T-cell (primary cell): ENCODE measurements at regions not wholly inside any gene's neighbourhood (a gene's known extent, or its start where the extent isn't known, plus 50 kb on each side); places are given as distances from the start of the nearest gene placed in this dataset.

Experiments
- ATAC-seq, 4 experiments: fragments of 200-7000 bp in 3 of 4; fragments of 150-1000 bp in 1 of 4; cut with Tn5 transposase; replicated peaks in 1 of 4; 1 replicate in 3 of 4; 2 replicates in 1 of 4; pipeline ENCODE4 v1.10.0; 2021; ENCODE audit warnings: moderate library complexity in 3 of 4, mild to moderate bottlenecking in 2 of 4, moderate number of reproducible peaks in 1 of 4
- CTCF ChIA-PET, 2 donors: fragments of 300-600 bp; sonication (Branson Sonifier 250); formaldehyde crosslinking; loops; one replicate each; lab custom pipeline; 2022; ENCODE audit warnings: antibody characterized with exemption in 2 of 2; lab: Charles Lee
- POLR2A ChIA-PET, 2 donors: fragments of 300-600 bp; sonication (Branson Sonifier 250); formaldehyde crosslinking; loops; one replicate each; lab custom pipeline; 2022; ENCODE audit warnings: antibody characterized with exemption in 2 of 2; lab: Charles Lee
- DNase-seq, 35 experiments: peaks; one replicate each; pipeline versions ENCODE4 v3.0.0 to v3.0.0-alpha.2; 2013 to 2023
- H3K27ac ChIP-seq: one replicate; pipeline ENCODE4 v1.5.1; 2013; ENCODE audit warnings: low read length
- H3K27me3 ChIP-seq, 2 experiments: replicated peaks in 1 of 2; 1 replicate in 1 of 2; 2 replicates in 1 of 2; pipeline versions ENCODE4 v1.6.1 to v1.7.0; 2013; ENCODE audit warnings: low read length in 1 of 2, mixed read lengths in 1 of 2; ENCODE audit not compliant: control insufficient read depth in 2 of 2, insufficient read depth in 2 of 2; ENCODE audit errors: extremely low read depth in 1 of 2
- H3K36me3 ChIP-seq, 2 donors: 1 replicate in 1 of 2; 2 replicates in 1 of 2; pipeline versions ENCODE4 v1.6.1 to v1.7.0; 2013; ENCODE audit warnings: low read length in 1 of 2; ENCODE audit not compliant: control insufficient read depth in 2 of 2, insufficient read depth in 1 of 2; ENCODE audit errors: extremely low read depth in 1 of 2
- H3K4me1 ChIP-seq, 2 experiments: 1 replicate in 1 of 2; 2 replicates in 1 of 2; pipeline versions ENCODE4 v1.6.1 to v1.7.0; 2013; ENCODE audit warnings: low read length in 2 of 2, mixed read lengths in 1 of 2; ENCODE audit not compliant: insufficient read depth in 2 of 2, control insufficient read depth in 1 of 2; ENCODE audit errors: extremely low read depth in 1 of 2
- H3K4me3 ChIP-seq, 2 donors: 1 replicate in 1 of 2; 2 replicates in 1 of 2; pipeline versions ENCODE4 v1.5.1 to v1.7.0; 2013; ENCODE audit warnings: mild to moderate bottlenecking in 2 of 2, low read length in 1 of 2, moderate library complexity in 1 of 2; ENCODE audit not compliant: control insufficient read depth in 1 of 2; ENCODE audit errors: extremely low read depth in 1 of 2
- H3K9me3 ChIP-seq: 2 replicates; pipeline ENCODE4 v1.7.0; 2013
- H3K27ac Mint-ChIP-seq, 2 donors: one replicate each; pipeline ENCODE4 v1.8.0; 2020 to 2021; ENCODE audit warnings: mild to moderate bottlenecking in 2 of 2, mixed read lengths in 2 of 2
- H3K27me3 Mint-ChIP-seq, 2 donors: one replicate each; pipeline ENCODE4 v1.8.0; 2021 to 2022; ENCODE audit warnings: mixed read lengths in 2 of 2
- H3K36me3 Mint-ChIP-seq: one replicate; pipeline ENCODE4 v1.8.0; 2021; ENCODE audit warnings: mixed read lengths
- H3K4me1 Mint-ChIP-seq, 3 donors: one replicate each; pipeline ENCODE4 v1.8.0; 2020 to 2022; ENCODE audit warnings: mixed read lengths in 3 of 3, mild to moderate bottlenecking in 1 of 3
- H3K4me3 Mint-ChIP-seq, 3 donors: one replicate each; pipeline ENCODE4 v1.8.0; 2020 to 2022; ENCODE audit warnings: mild to moderate bottlenecking in 3 of 3, mixed read lengths in 3 of 3, moderate library complexity in 3 of 3
- H3K9me3 Mint-ChIP-seq, 3 donors: one replicate each; pipeline ENCODE4 v1.8.0; 2020 to 2022; ENCODE audit warnings: mixed read lengths in 3 of 3
- WGBS: methylation state at CpG from one replicate; pipeline ENCODE4 v1.1.5; 2013; ENCODE audit warnings: missing lambda C conversion rate; ENCODE audit not compliant: insufficient coverage; 5-methylcytosine and 5-hydroxymethylcytosine counted together

DNA sequence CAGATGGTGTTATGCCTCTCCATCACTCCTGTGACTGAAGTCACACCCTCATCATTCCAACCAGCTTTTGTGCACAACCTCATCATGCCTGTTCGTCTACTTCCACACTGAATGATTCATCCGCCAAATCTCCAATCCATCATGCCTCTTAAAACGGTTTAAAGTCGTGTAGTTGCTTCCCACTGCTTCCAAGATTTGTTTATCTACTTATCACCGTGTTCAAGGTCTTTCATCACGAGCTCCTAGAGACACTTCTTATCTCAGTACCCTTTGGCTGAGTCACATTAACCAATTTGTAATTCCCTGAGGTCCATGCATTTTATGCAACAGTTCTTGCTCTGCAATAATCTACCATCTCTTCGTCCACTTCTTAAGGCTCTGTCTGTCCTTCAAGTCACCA lies 592.3 kb upstream of the ID2 start:
- Histone ChIP-seq H3K4me3 (no peak overlapping the region), H3K27ac (no peak overlapping the region), H3K4me1 (no peaks in the 10 kb centered on the region), H3K9me3 (no peaks in the 10 kb centered on the region), H3K36me3 (no peaks in the 10 kb centered on the region), H3K27me3 (no peaks in the 10 kb centered on the region)
- Mint-ChIP-seq H3K4me1 (no peaks in the 10 kb centered on the region), H3K4me3 (no peak overlapping the region), H3K27me3 (no peaks in the 10 kb centered on the region), H3K27ac (no peak overlapping the region), H3K9me3 (no peaks in the 10 kb centered on the region), H3K36me3 (no peaks in the 10 kb centered on the region)
- no peak for ATAC-seq
- no peak for DNase-seq
- ChIA-PET CTCF (no interaction called here), POLR2A (interaction anchor here in 1 of 2 donors (0.5 kb wide), 1 partner anchor 1070 kb away, joined by 8 read pairs; no protein-coding TSS in a partner anchor)
- WGBS, result 89% methylated on average over 5 of the region's 7 CpGs

DNA sequence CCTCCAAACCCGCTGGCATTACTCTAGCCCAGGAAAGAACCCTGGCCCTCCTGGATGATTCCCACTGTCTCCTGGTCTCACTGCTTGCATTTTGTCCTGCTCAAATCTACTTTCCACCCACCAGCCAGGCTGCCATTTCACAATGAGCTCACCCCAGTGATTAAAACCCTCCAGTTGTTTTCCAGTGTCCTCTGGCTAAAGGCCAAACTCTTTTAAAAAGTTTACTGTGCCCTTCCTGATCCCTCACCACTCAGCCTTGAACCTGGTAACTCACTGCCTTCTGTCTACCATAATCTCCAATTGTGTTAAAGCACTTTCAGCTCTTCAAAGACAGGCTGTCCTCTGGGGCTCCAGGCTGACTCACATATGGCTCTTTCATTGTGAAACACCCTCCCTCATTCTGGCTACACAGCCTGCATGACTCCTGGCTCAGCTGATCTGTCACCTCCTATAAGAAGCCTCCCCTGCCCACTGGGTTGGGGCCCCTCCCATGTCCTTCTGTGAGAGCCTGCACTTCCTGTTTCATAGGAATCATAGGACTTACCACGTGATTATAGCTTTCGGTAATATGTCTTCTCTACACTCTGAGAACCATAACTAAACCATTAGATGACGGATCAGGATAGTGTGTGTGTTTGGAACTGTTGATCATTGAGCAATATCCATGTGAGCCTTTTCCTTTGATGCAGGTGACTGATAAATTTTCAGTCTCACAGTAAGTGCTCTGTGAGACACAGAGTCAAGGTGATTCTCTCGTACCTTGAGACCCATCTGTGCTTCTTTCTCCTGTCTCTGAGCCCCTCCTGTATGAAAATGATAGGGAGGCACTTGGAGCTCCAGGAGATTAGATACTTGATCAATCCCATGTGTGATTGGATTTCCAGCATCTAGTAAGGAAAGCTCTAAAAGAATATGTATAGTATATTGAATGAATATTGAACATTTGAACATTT lies 590.8 kb upstream of the ID2 start:
- DNase-seq (peak in 5 of 35 experiments; percentile 3 to 32 (median 5)), ATAC-seq (no peak)
- no peaks in the 10 kb centered on the region for H3K27me3 Mint-ChIP-seq
- Histone ChIP-seq H3K27me3 (no peaks in the 10 kb centered on the region), H3K4me1 (no peaks in the 10 kb centered on the region), H3K4me3 (no peak overlapping the region), H3K36me3 (no peaks in the 10 kb centered on the region), H3K27ac (no peak overlapping the region), H3K9me3 (no peaks in the 10 kb centered on the region)
- ChIA-PET CTCF (no interaction called here), POLR2A (interaction anchor here in 1 of 2 donors (0.6 kb wide), 1 partner anchor 71 kb away, joined by 3 read pairs; no protein-coding TSS in a partner anchor)
- H3K27ac Mint-ChIP-seq, result no peak overlapping the region
- 96% methylated on average over 2 of the region's 5 CpGs for WGBS
- H3K9me3 Mint-ChIP-seq, result no peaks in the 10 kb centered on the region
- H3K4me1 Mint-ChIP-seq, result no peaks in the 10 kb centered on the region
- no peaks in the 10 kb centered on the region for H3K36me3 Mint-ChIP-seq
- no peak overlapping the region for H3K4me3 Mint-ChIP-seq

DNA sequence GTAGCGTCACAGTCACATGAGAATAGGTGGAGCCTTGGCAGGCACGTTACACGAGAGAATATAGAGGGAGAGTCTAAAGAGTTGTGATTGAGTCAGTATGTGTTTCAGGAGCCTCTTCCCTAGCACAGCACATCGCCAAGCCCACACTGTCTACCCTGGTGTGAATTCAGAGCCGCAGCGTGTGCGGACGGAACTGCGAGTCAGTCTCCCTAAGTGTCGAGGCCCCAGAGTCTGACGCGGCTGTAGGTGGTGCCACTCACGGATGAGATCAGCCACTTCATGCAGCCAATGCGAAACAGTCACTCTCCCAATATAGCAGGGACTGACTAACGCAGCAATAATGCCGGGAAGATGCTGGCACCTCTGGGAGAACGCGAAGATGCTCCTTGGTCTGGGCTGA lies 587.3 kb upstream of the ID2 start:
- ChIA-PET CTCF (no interaction called here), POLR2A (no interaction called here)
- no peak overlapping the region for H3K27ac ChIP-seq
- no peaks in the 10 kb centered on the region for H3K9me3 Mint-ChIP-seq
- H3K4me1 ChIP-seq, result no peaks in the 10 kb centered on the region
- no peak for DNase-seq
- no peak overlapping the region for H3K4me3 Mint-ChIP-seq
- no peak overlapping the region for H3K27ac Mint-ChIP-seq
- no peaks in the 10 kb centered on the region for H3K36me3 ChIP-seq
- ATAC-seq, result no peak
- H3K4me3 ChIP-seq, result no peak overlapping the region
- H3K27me3 ChIP-seq, result no peaks in the 10 kb centered on the region
- no peaks in the 10 kb centered on the region for H3K27me3 Mint-ChIP-seq
- H3K4me1 Mint-ChIP-seq, result no peaks in the 10 kb centered on the region
- H3K9me3 ChIP-seq, result no peaks in the 10 kb centered on the region
- 97% methylated on average over 10 of the region's 18 CpGs for WGBS
- H3K36me3 Mint-ChIP-seq, result peaks cover 2% of the 10 kb centered on the region

DNA sequence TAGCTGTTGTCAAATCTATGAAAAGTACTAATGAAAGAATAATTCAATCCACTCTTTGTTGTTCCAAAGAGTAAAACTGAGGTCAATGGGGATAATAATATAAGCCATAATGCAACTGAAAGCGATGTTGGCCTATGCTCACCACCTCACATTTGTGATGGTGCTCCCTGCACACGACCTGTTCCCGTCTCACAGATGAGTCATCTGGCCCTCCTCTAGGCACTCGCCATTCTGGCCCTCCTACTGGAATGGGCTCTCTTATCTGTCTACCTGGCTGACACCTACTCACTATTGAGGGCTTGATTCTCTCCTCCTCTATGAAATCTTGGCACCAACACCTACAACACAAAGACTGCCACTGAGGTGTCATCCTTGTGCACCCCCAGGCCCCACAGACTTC lies 585.9 kb upstream of the ID2 start:
- no peaks in the 10 kb centered on the region for H3K27me3 Mint-ChIP-seq
- Histone ChIP-seq H3K27ac (no peak overlapping the region), H3K27me3 (no peaks in the 10 kb centered on the region), H3K36me3 (no peaks in the 10 kb centered on the region), H3K4me1 (no peaks in the 10 kb centered on the region), H3K4me3 (no peak overlapping the region), H3K9me3 (no peaks in the 10 kb centered on the region)
- DNase-seq (no peak), ATAC-seq (no peak)
- H3K36me3 Mint-ChIP-seq, result peaks cover 2% of the 10 kb centered on the region
- no peak overlapping the region for H3K4me3 Mint-ChIP-seq
- POLR2A ChIA-PET, result no interaction called here
- no peaks in the 10 kb centered on the region for H3K9me3 Mint-ChIP-seq
- no peaks in the 10 kb centered on the region for H3K4me1 Mint-ChIP-seq
- WGBS, result 91% methylated on average over 3 of the region's 4 CpGs
- CTCF ChIA-PET, result interaction anchor here in 1 of 2 donors (0.5 kb wide), 1 partner anchor 208 kb away, joined by 5 read pairs; no protein-coding TSS in a partner anchor
- H3K27ac Mint-ChIP-seq, result no peak overlapping the region

DNA sequence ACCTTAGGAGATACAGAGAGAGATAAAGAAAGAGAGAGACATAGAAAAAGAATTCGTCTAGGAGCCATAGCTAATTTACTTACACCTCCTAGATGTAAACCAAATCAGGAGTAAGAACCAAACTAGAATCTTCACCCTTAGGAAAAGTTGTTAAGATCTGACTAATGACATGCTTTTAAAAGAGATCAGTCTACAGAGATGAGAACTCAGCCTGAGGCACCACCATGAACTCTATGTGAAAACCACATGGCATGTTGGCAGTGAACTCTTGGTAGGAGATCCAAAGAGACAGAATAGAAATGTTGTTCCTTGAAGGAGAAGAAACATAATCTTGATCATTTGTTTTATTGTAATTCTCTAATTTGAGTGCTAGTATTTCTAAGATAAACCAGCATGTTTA lies 585.4 kb upstream of the ID2 start:
- ChIA-PET POLR2A (no interaction called here), CTCF (no interaction called here)
- Histone ChIP-seq H3K36me3 (no peaks in the 10 kb centered on the region), H3K27me3 (no peaks in the 10 kb centered on the region), H3K4me1 (no peaks in the 10 kb centered on the region), H3K27ac (no peak overlapping the region), H3K9me3 (no peaks in the 10 kb centered on the region), H3K4me3 (no peak overlapping the region)
- no peak for DNase-seq
- ATAC-seq, result no peak
- H3K4me1 Mint-ChIP-seq, result no peaks in the 10 kb centered on the region
- WGBS, result no CpG with 5 or more reads among the region's 1 CpG
- H3K9me3 Mint-ChIP-seq, result no peaks in the 10 kb centered on the region
- no peaks in the 10 kb centered on the region for H3K27me3 Mint-ChIP-seq
- peaks cover 2% of the 10 kb centered on the region for H3K36me3 Mint-ChIP-seq
- H3K4me3 Mint-ChIP-seq, result no peak overlapping the region
- no peak overlapping the region for H3K27ac Mint-ChIP-seq

DNA sequence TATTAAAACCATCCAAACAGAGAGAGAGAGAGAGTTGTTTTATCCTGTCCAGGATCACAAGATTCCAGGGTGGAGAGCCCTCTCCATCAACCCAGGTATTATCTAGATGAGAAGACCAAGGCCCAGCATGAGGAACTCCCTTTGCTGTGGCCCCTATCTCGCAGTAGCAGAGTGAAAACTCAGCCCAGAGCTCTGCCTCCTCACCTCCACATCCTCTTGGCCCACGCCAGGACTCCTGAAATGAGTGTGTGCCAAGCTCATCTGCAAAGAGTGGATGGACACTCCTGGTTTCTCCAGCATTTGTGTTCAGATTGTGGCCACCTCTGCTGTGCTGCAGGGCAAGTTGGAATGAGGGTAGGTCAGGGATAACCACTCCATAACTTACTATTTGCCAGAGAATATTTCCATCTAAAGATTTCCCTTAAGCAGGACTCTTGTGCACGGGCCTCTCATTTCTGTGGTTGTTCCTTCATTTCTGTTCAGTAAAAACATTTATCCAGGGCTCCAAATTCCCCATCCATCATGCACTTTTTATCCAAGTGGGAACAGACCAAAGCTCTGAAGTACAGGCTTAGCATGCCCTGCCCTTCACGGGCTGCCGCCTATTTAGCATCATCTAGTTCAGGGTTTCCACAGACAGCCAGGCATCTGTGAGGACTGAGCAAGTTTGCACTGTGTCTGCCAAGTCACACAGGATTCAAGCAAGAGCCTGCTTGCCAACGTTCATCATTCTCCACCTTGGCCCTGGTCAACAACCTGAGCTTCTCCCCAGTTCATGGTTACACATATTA lies 583.2 kb upstream of the ID2 start:
- Histone ChIP-seq H3K4me1 (no peaks in the 10 kb centered on the region), H3K4me3 (no peak overlapping the region), H3K36me3 (no peaks in the 10 kb centered on the region), H3K27me3 (no peaks in the 10 kb centered on the region), H3K27ac (no peak overlapping the region), H3K9me3 (no peaks in the 10 kb centered on the region)
- no peaks in the 10 kb centered on the region for H3K27me3 Mint-ChIP-seq
- WGBS, result 71% methylated on average over 5 of the region's 6 CpGs
- H3K4me3 Mint-ChIP-seq, result no peak overlapping the region
- CTCF ChIA-PET, result interaction anchor here in 1 of 2 donors (0.5 kb wide), 1 partner anchor 1160 kb away, joined by 3 read pairs; no protein-coding TSS in a partner anchor
- ATAC-seq, result no peak
- POLR2A ChIA-PET, result no interaction called here
- H3K27ac Mint-ChIP-seq, result no peak overlapping the region
- DNase-seq, result no peak
- peaks cover 2% of the 10 kb centered on the region for H3K36me3 Mint-ChIP-seq
- H3K9me3 Mint-ChIP-seq, result no peaks in the 10 kb centered on the region
- H3K4me1 Mint-ChIP-seq, result no peaks in the 10 kb centered on the region
